GM19467 (cell line): ENCODE measurements at regions not wholly inside any gene's neighbourhood (a gene's known extent, or its start where the extent isn't known, plus 50 kb on each side); places are given as distances from the start of the nearest gene placed in this dataset.

ENCODE experiments used
- ATAC-seq: cut with Tn5 transposase; IDR thresholded peaks from one replicate; pipeline ENCODE4 v1.9.1; 2021; ENCODE audit warnings: mild to moderate bottlenecking, moderate library complexity; ENCODE audit not compliant: unreplicated experiment

DNA sequence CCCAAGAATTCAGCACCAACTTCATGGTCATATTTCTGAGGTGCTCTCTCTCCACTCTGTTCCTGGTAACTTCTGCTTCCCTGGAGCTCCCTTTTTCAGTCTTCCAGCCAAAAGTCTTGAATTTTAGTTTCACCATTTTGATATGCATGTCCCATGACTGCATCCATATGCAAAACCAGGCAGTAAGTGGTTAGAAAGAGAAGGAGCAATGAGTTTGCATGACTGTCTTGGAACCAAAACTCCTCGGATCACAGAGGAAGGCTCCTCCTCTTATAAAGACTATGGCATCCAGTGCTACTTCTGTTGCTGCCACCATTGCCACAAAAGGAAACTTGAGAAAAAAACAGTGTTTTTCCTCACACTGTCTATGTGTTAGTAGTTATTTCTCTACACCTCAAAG lies 269.1 kb upstream of the GLI3 start:
- no peak for ATAC-seq

DNA sequence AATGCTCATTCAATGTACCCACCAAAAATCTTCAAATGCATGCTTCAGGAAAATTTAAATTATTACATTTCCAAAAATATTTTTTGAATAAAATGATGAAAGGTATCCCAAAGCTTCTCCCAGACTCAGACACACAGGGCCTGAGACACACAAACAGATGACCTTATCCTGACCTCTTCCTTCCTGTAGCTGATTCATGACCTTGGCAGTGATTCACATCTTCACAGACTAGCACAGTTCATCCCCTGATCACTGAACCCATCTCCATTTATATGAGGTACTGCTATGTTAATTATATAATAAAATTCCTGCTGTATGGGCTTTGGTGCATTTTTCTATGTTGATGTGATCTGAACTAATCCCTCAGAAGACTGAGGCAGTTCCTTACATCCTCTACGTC lies 265.0 kb upstream of the GLI3 start:
- ATAC-seq: no peak

DNA sequence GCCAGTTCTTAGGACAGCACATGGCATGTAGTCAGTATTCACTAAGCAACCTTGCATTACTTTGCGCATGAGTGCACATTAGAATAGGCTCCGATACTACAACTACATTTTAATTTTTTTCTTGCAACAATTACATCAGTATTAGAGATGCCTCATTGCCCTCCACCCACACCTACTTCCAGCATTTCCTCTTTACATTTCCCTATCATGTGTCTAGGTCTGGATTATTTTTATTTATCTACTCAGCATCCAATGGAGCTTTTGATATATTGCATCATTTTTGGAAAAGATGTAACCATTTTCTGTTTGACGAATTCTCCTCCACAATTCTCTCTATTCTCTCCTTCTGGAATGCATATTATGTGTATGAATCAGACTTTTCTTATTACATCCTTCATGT lies 258.2 kb upstream of the GLI3 start:
- ATAC-seq: no peak

DNA sequence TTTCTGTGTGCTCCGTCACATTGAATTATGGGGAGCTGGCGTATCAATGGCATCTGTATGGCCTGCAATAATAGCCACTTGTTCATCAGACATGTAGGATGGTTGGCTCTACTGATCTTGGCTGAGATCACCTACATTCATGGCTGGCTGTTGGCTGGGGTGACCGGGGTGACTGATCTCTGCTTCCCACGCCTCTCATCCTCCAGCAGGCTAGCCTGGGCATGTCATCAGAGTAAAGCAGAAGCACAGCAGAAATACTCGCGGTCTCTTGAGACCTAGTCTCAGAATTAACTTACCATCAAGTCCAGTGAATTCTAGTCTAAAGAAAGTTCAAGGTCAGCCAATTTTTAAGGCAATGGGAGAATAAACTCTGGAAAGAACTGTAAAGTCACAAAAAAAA lies 257.7 kb upstream of the GLI3 start:
- ATAC-seq: no peak

DNA sequence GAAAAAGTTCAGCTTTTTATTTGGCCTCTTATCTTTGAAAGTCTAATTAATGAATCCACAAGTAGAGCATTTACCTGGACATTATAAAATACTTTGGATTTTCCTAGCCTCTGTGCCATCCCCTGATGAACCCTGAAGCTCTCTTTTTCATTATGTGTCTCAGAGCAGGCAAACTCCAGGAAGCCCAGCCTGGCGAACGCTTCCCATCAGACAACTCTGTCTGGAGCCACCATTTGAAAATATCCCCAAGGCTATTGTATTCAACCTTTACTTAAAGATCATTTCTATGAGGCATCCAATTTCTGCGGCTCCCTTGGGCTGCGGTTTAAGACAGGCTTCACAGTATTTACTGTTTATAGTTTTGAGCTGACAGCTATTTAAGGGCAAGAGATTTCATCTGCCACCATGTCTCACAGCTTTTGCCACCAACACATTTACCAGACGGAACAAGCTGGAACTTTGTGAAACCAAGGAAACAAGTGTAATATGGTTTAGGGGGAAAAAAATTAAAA lies 257.2 kb upstream of the GLI3 start:
- no peak for ATAC-seq

DNA sequence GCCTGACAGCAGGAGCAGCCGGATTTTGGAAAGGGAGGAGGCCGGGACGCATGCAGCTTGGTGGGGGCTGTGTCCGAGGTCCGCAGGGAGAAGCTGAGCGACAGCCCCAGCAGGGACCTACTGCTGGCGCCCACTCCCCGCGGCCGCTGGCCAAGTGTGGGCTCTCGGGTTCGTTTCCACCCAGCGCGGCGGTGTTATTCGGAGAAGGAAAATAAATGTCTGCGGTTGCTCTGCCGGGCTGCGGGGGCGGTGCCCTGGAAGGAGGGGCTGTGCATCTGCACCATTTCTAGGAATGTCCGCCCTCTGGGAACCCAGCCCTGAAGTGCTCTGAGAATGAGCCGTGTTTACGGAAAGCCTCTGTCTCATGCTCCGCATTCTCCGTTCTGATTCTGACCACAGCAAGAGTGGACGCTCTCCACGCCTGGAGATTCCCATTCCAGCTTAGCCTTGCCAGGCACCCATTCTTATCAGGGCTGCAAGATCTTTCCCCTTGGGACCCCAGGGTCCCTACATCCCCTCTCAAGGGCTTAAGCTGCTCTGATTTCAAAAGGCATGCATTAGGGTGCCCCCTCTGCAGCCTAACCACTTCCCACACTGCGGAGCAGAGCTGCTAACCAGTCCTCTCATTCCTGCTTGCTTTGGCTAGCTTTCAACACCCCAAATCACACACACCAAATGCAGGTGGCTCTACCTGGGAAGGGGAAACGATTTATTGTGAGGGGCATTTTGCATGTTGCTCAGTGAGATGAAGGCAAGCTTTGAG lies 256.6 kb upstream of the GLI3 start:
- ATAC-seq: no peak

DNA sequence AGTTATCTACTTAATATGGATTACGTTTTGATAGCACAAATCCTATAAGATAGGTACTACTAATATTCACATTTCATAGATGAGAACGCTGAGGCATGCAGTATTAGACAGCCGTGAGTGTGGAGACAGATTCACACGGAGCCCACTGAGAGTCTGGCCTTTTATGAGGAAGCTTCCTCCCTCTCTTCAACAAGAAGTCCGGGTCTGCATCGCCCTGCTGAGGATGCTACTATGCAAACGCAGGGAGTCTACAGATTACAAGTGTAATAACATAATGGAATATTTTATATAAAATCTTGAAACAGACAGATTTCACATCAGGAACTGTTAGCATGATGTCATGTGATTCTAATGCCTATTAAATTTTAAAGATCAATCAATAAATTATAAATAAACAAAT lies 255.9 kb upstream of the GLI3 start:
- ATAC-seq: no peak

DNA sequence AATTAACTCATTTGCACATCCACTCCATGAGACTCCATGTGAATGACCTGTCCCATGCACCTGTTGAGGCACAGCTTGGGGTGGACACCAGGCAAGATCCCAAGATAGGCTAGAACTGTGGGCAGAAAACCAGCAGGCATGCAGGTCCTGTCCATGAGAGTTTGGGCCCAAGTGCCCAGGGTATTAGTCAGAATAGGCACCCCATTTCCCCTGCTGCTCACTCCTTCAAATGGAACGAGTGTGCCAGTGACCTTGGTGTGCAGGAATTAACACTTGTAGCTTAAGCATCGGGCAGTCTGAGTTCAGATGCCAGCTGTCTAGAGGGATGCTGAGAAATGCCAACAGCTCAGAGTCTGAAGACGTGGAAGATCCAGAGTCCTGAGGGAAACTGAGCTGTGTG lies 254.1 kb upstream of the GLI3 start:
- no peak for ATAC-seq

DNA sequence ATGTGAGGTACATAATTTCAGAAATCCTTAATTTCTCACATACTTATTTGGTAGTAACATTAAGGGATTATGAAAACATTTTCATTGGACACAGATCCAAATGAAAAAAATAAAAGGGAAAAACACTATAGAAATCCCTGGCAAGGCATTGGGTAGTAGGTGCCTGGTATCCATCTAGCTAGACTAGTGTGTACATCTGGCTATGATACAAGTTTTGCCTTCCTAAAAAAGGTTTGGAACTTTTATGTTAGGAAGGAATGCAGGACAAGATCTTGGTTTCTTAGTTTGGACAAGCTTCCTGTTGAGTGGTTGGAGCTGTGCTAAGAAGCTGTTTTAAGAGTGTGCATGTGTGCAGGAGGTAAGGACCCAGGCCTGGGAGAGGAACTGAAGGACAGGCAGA lies 252.3 kb upstream of the GLI3 start:
- no peak for ATAC-seq

DNA sequence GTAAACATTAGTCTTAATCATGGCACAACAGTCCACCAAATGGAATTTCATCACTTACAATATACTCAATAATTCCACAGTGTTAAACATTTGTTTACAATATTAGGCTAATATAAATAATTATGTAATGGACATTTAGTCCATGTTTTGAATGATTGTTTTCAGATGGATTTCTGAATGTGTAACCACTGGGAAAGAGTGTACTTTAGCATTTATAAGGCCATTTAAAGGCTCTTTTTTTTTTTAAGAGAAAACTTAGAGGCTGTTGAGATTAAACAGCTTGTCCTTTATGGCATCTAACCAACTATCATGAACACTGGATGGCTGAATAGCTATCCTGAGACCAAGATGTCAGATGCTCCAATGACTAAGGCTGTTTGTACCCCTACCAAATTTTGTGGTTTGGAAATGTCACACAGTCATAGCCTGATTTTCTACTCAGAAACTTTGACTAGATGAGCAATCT lies 248.3 kb upstream of the GLI3 start:
- no peak for ATAC-seq

DNA sequence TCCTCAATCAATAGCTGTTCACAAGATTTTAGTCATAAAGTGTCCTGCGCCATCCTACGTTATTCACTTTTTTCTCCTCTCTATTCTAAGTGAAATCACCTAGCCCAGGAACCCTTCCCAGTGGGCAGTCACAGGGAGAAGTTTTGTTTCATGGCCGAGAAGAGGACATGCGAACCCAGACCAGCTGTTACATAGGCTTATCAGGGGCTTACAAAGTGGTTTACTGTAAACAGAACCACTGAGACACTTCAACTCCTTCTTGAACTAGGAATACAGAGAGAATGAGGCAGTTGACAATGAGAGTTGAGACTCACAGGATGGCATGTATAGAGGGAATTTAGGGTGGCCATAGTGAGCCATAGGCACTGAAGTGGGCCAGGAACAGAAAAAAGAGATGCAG lies 246.9 kb upstream of the GLI3 start:
- ATAC-seq: no peak

DNA sequence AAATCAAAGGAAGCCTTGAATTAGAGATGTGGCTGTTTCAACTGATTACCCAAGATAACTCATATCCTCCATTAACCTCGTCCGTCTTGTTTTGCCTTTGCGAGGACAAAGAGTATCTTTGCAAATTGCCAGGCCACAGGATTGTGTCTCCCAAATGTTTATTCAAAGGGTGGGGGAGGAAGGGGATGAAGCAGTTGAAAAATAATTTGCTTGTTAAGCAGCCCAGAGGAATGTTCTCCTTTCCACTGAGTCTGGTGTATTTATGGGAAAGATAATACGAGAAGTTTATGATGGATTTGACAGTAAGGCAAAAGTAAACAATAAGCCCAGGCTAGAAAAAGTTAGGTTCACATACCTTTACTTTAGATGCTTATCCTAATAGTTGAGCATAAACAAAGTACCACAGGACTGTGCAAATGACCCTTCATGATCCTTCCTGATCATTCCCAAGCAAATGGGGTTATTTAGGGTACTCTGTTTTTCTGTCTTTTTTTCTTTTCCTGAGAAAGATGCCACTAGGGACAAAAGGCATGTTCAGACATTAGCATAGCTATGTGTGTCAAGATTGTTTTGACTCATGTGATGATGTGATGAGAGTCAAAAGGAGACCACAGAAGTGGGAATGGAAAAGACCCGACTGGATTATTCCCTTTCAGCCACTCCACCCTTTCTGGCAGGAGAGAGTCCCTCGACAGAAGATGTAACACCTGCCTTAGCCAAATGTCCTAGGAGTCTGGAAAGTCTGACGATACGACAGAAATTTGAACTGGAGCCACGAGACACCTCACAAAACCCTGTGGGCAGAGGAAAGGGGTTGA lies 243.0 kb upstream of the GLI3 start:
- ATAC-seq: no peak

DNA sequence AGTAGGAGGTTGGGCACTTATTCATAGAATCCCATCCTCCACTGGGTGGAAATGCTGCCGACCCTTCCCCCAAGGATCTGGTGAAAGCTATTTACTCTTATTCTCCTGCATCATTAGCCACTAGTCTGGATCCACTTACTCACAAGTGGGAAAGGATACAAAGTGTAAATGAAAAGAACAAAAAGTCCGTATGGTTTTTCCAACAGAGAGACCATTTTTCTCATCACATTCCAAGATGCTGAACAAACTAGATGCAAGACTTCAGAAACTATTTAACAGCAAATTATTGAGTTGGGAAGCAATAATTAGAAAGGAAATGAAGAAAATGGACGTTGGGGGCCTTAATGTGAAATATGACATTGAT lies 242.4 kb upstream of the GLI3 start:
- no peak for ATAC-seq

DNA sequence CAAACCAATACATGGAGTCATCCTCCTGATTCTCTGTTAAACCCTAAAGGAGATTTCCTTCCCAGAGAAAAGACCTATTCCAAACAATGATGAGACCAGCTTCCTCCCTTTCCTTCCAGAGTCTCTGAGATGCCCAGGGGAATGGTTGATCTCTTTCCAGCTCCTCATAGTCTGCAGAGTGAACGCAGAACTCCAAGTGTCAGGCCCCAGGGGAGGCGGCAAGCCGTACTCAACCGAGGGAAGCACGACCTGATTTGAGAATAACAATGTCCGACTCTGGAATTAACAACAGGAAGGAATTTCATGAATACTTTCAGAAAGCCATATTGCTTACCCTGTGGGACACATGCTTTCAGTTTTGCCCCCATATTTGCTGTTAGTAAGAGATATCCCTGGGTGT lies 241.7 kb upstream of the GLI3 start:
- no peak for ATAC-seq

DNA sequence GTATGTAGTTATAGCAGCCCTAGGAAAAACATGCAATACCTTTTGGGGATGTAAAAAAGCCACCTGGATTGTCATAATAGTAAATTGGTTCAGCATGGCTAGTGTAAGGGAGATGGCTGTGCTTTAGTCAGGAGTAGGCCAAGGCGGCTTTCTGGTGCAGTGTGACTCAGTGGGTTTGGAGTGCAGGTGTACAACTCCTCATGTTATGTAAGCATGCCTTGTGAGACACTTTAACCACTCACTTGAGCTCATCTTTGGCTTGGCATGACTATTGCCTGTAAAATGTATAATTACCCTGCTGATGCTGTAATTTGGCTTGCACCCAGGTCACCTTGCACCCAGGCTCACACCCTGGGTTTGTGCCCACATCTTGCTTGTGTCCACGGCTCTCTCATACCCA lies 239.2 kb upstream of the GLI3 start:
- no peak for ATAC-seq

DNA sequence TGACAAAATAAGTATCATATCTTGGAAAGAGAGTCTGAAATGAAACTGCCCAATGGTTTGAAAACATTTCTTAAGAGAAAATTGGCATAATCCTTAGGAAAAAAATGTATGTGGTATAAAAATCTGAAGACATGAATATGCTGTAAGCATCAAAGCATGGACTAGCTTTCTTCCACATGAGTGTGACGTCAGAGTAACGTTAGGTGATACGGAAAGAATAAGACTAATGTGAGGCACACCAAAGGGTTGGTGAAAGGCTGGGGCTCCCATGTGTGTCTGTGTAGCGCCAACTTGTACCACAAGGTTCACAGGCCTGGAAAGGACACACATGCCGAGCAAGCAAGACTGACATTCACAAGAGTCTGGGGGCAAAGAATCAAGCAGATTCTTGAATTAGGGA lies 238.1 kb upstream of the GLI3 start:
- ATAC-seq: no peak

DNA sequence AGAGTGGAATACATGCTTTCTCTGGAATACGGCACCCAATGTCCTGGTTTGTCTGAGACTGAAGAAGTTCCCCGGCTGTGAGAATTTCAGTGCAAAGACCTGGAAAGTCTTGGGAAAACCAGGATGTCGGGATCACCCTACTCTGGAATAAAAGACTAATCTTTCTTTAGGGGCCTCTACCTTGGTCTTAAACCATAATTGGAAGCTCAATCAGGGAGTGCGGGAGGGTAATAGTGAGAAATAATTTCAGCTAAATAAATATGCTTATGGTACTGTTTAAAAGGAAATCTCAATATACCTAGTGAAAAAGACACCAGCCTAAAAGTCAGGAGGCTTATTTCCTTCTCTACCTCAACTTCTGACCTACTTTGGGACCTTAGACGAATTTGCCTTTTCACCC lies 236.1 kb upstream of the GLI3 start:
- no peak for ATAC-seq

DNA sequence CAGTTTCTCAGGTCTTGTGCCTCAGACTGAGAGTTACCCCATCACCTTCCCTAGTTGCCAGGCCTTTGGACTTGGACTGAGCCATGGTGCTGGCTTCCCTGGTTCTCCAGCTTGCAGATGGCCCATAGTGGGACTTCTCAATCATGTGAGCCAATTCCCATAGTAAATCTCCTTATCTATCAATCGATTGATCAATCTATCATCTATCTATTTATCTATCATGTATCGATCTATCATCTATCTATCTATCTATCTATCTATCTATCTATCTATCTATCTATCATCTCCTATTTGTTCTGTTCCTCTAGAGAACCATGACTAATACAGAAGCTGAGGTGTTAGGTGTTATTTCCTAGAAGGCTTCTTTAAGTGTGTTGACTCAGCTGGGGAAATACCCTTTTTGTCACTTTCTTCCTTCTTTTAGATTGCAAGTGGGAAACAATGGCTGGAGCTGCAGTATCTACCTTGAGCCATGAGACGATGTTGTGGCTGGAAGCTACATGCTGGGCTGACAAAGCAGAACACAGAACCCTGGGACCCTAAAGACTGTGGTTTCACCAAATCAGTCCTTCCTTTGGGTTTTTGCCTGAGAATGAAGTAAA lies 234.7 kb upstream of the GLI3 start:
- ATAC-seq: no peak

DNA sequence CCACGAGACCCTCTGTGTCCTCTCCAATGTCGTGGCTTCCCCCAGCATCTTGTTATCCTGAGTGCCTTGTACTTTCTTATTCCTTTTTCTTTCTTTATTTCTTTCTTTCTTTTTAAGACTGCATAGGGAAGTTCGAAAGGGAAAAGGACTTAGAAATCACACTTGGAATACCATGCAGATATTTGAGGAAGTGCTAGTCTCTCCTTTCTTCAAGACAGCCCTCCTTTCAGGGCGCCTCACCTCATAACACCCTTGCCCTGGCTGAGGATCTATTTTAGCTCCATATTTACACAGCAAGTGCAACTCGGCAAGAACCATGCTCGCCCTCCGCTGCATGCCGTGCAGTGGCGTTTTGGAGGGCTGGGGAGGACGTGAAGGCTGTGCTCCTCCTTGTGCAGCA lies 232.3 kb upstream of the GLI3 start:
- no peak for ATAC-seq

DNA sequence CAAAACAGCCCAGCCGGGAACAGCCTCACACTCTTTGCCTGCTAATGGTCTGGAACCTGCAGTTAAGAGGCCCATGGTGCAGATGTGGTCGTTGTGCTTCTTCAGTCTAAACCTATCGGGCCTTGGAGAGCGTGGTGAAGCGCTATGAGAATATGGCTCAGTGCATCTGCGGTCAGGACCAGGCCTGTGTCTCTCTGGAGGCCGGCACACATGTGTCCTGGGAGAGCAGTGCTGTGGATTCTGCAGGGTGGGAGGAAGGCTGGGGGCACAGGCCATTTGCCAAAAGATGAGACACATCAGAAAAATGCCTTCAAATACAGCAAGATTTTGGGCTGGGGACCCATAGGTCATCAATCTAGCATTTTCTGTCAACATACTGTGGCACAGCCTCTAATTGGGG lies 231.5 kb upstream of the GLI3 start:
- no peak for ATAC-seq

DNA sequence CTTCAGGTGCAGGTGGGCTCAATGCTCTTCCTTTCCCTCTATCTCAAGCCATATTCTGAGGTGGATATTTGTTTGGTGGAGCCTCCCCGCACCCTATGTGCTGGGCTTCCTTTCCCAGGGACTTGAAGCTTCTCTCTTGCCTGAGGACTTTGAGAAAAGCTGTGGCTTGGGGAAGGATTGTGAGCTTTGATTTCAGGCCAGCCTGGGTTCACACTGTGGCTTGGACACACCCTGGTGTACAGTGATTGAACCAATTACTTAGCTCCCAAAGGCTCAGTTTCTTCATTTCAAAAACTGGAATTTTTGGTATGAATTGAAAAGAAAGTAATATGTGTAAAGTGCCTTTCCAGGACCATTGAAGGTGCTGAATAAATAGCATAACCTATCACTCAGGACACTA lies 224.5 kb upstream of the GLI3 start:
- ATAC-seq: no peak

DNA sequence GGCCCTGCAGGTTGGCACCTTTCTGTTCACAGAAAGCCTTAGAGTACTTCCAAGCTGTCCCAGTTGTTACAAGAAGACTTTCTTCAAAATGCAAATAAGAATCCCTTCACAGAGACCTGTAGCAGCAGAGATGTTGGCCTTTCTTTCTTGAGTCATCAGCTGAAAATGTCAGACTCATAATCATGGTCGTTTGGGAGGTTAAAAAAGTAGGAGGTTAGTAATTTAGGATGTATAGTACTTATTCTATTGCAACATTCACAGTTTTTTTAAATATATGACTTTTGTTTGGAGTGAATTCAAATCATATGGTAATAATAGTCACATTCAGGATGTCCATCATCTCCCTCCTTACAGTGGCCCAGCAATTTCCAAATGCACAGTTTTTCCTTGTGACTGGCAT lies 223.9 kb upstream of the GLI3 start:
- ATAC-seq: no peak
